Uterus (tissue), 3 donors: ENCODE measurements at regions not wholly inside any gene's neighbourhood (a gene's known extent, or its start where the extent isn't known, plus 50 kb on each side); places are given as distances from the start of the nearest gene placed in this dataset.

ENCODE experiments used
- DNase-seq, 2 donors: peaks; one replicate each; pipeline ENCODE4 v3.0.0-alpha.2; 2019 to 2020
- H3K27ac ChIP-seq, 2 donors: fragments of 200-600 bp; sonication (generic); 1 replicate in 1 of 2; 2 replicates in 1 of 2; pipeline ENCODE4 v1.5.1; 2016 to 2018
- H3K27me3 ChIP-seq, 2 donors: fragments of 200-600 bp; sonication (generic); one replicate each; pipeline ENCODE4 v1.5.1; 2018 to 2019; ENCODE audit warnings: control low read depth in 1 of 2
- H3K36me3 ChIP-seq, 2 donors: fragments of 200-600 bp; sonication (generic); one replicate each; pipeline ENCODE4 v1.5.1; 2019; ENCODE audit warnings: control low read depth in 1 of 2
- H3K4me1 ChIP-seq, 2 donors: fragments of 200-600 bp; sonication (generic); one replicate each; pipeline ENCODE4 v1.5.1; 2018 to 2019; ENCODE audit warnings: control low read depth in 1 of 2
- H3K4me3 ChIP-seq, 2 donors: fragments of 200-600 bp; sonication (generic); 1 replicate in 1 of 2; 2 replicates in 1 of 2; pipeline ENCODE4 v1.5.1; 2018 to 2019; ENCODE audit warnings: mild to moderate bottlenecking in 1 of 2
- H3K9me3 ChIP-seq, 2 donors: fragments of 200-600 bp; sonication (generic); one replicate each; pipeline ENCODE4 v1.5.1; 2019; ENCODE audit warnings: control low read depth in 1 of 2
- POLR2A ChIP-seq, 2 donors: fragments of 450-650 bp; IDR thresholded peaks; one replicate each; pipeline ENCODE4 v1.6.1; 2016; ENCODE audit warnings: antibody characterized with exemption in 2 of 2, mild to moderate bottlenecking in 1 of 2, moderate library complexity in 1 of 2
- intact Hi-C: fragments of 100-400 bp; cut with DNase I; formaldehyde crosslinking; loops from one replicate; pipeline ENCODE4 v1.15.1; 2023; ENCODE audit warnings: low total_unique reads
- TF ChIP-seq, protein P1 (sequence below), 4 experiments: fragments of 200-600 bp in 2 of 4; fragments of 450-650 bp in 2 of 4; sonication (generic) in 2 of 4; IDR thresholded peaks; one replicate each; pipeline ENCODE4 v1.5.1; 2016 to 2019; ENCODE audit warnings: antibody characterized with exemption in 4 of 4, mild to moderate bottlenecking in 2 of 4, moderate library complexity in 1 of 4
- donor health status: DM: yes; HTN: yes; CAD: no.

- H3K27me3 ChIP-seq = no peaks in the 10 kb centered on the region
- no peaks in the 10 kb centered on the region for H3K36me3 ChIP-seq
- no peak overlapping the region for H3K27ac ChIP-seq
- H3K4me1 ChIP-seq = no peaks in the 10 kb centered on the region
- intact Hi-C loops = loop anchor here (10.0 kb wide), 1 partner anchor 143 kb away; no protein-coding TSS in a partner anchor
- H3K4me3 ChIP-seq = peak overlapping the region in 1 of 2 donors; percentile 36
- no peak for DNase-seq
- TF ChIP-seq, protein P1, sequence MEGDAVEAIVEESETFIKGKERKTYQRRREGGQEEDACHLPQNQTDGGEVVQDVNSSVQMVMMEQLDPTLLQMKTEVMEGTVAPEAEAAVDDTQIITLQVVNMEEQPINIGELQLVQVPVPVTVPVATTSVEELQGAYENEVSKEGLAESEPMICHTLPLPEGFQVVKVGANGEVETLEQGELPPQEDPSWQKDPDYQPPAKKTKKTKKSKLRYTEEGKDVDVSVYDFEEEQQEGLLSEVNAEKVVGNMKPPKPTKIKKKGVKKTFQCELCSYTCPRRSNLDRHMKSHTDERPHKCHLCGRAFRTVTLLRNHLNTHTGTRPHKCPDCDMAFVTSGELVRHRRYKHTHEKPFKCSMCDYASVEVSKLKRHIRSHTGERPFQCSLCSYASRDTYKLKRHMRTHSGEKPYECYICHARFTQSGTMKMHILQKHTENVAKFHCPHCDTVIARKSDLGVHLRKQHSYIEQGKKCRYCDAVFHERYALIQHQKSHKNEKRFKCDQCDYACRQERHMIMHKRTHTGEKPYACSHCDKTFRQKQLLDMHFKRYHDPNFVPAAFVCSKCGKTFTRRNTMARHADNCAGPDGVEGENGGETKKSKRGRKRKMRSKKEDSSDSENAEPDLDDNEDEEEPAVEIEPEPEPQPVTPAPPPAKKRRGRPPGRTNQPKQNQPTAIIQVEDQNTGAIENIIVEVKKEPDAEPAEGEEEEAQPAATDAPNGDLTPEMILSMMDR (IDR thresholded peaks at IDR 0.05) = no peak
- H3K9me3 ChIP-seq = no peaks in the 10 kb centered on the region
Observed at GRCh38 chr1:43067977-43068751, 103.9 kb downstream of the EBNA1BP2 start.

DNA sequence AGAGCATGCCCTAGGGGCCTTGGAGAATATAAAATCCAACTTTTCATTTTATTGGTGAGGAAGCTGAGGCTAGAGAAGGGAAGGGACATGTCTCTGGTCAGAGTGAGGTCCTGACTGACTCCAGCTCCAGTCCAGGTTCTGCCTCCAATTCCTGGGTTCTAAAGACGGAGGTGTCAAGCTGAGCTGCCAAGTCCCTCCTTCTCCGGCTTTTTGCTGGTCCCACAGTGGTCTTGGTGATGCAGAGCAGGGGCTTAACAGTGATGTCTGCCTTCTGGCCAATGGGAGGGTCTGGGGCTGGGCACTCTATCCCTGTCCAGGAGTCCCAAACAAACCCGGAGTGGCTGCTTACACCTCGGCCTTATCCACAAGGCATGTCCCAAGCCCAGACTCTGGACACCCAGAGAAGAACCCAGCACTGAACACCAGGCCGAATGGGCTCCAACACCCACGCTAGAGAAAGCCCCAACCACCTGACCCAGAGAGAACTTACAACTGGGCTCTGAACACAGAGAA, 104.8 kb downstream of the EBNA1BP2 start:
- Histone ChIP-seq H3K4me1 (no peaks in the 10 kb centered on the region), H3K27ac (no peak overlapping the region), H3K4me3 (no peak overlapping the region), H3K27me3 (no peaks in the 10 kb centered on the region), H3K9me3 (no peaks in the 10 kb centered on the region), H3K36me3 (no peaks in the 10 kb centered on the region)
- no peak for DNase-seq
- TF ChIP-seq POLR2A (IDR thresholded peaks at IDR 0.05) = no peak
- intact Hi-C loops = loop anchor here (10.0 kb wide), 1 partner anchor 142 kb away; no protein-coding TSS in a partner anchor

DNA sequence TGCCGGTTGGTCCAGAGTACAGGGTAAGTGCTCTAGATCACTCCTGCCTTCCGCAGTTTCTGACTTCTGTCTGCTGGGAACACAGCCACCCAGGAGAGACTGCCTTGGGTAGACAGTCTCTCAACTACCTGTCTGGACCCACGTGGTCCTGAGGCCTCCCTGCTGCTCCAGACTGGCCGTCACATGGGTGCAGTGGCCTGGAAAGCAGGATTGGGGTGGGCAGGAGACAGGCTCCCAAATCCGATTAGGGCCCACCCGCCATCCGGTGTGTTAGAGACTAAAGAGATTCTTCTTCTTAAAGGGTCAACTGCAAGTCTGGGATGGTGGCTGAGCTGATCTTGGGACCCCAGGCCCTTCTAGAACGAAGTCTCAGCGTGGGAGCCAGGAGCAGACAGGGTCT, 105.5 kb downstream of the EBNA1BP2 start:
- Histone ChIP-seq H3K27me3 (no peaks in the 10 kb centered on the region), H3K27ac (no peak overlapping the region), H3K4me3 (no peak overlapping the region), H3K36me3 (no peaks in the 10 kb centered on the region), H3K9me3 (no peaks in the 10 kb centered on the region), H3K4me1 (no peaks in the 10 kb centered on the region)
- no peak for DNase-seq
- no peak for TF ChIP-seq POLR2A (IDR thresholded peaks at IDR 0.05)
- intact Hi-C loops = loop anchor here (10.0 kb wide), 1 partner anchor 142 kb away; no protein-coding TSS in a partner anchor

DNA sequence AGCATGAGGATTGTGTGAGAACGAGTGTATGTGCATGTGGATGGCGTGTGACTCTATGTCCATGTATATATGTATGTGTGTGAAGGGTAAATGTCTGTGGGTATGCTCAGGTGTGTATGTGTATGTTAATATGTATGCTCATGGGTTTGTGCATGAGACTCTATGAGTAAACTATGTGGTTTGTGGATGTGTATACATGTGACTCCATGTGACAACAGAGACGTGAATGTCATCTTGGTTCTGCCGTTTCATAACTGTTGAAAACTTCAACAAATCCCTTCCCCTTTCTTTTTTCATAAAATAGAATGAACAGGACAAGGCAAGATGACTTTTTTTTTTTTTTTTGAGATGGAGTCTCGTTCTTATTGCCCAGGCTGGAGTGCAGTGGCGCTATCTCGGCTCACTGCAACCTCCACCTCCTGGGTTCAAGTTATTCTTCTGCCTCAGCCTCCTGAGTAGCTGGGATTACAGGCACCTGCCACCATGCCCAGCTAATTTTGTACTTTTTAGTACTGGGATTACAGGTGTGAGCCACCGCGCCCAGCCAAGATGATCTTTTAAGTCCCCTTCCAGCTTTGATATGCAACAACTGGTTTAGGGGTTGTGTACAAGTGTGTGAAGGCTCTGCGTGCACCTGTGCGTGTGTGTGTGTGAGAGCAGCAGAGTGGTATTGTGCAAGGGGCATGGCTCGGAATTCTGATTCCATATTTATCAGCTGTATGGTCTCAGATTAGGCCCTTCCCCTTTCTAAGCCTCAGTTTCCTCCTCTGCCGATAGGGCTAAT, 106.3 kb downstream of the EBNA1BP2 start:
- Histone ChIP-seq H3K4me3 (no peak overlapping the region), H3K27ac (no peak overlapping the region), H3K9me3 (no peaks in the 10 kb centered on the region), H3K27me3 (no peaks in the 10 kb centered on the region), H3K4me1 (no peaks in the 10 kb centered on the region), H3K36me3 (no peaks in the 10 kb centered on the region)
- DNase-seq = no peak
- intact Hi-C loops = loop anchor here (10.0 kb wide), 1 partner anchor 141 kb away; no protein-coding TSS in a partner anchor
- TF ChIP-seq POLR2A (IDR thresholded peaks at IDR 0.05) = no peak
- TF ChIP-seq, protein P1 (IDR thresholded peaks at IDR 0.05) = no peak

- no peaks in the 10 kb centered on the region for H3K36me3 ChIP-seq
Observed at GRCh38 chr1:43065191-43065590, 106.5 kb upstream of the SLC2A1 start.

More at GRCh38 chr1:43065191-43065590, 106.5 kb upstream of the SLC2A1 start:
- H3K4me1 ChIP-seq = no peaks in the 10 kb centered on the region
- H3K27ac ChIP-seq = no peak overlapping the region
- no peak overlapping the region for H3K4me3 ChIP-seq
- TF ChIP-seq, protein P1 (IDR thresholded peaks at IDR 0.05) = no peak
- TF ChIP-seq POLR2A (IDR thresholded peaks at IDR 0.05) = no peak
- no peaks in the 10 kb centered on the region for H3K9me3 ChIP-seq
- DNase-seq = no peak
- intact Hi-C loops = loop anchor here (10.0 kb wide), 1 partner anchor 140 kb away; no protein-coding TSS in a partner anchor
- no peaks in the 10 kb centered on the region for H3K27me3 ChIP-seq
